GM18868 (cell line): ENCODE measurements at regions not wholly inside any gene's neighbourhood (a gene's known extent, or its start where the extent isn't known, plus 50 kb on each side); places are given as distances from the start of the nearest gene placed in this dataset.

Experiments used
- ATAC-seq: cut with Tn5 transposase; IDR thresholded peaks from one replicate; pipeline ENCODE4 v1.9.1; 2021; ENCODE audit warnings: mild to moderate bottlenecking, moderate library complexity; ENCODE audit not compliant: unreplicated experiment

- no peak for ATAC-seq
Measured at GRCh38 chr13:61765181-61765742, 349.6 kb upstream of the PCDH20 start.

GRCh38 chr13:61761690-61762089 is 346.0 kb upstream of the PCDH20 start:
- ATAC-seq, result no peak

GRCh38 chr13:61760102-61760501 is 344.5 kb upstream of the PCDH20 start:
- ATAC-seq, result no peak

GRCh38 chr13:61756031-61756430 is 340.4 kb upstream of the PCDH20 start:
- no peak for ATAC-seq

GRCh38 chr13:61751039-61751438 is 335.4 kb upstream of the PCDH20 start:
- no peak for ATAC-seq

GRCh38 chr13:61738236-61738750 is 322.6 kb upstream of the PCDH20 start:
- ATAC-seq, result no peak

GRCh38 chr13:61734683-61735082 is 319.0 kb upstream of the PCDH20 start:
- ATAC-seq, result no peak

- ATAC-seq, result no peak
Measured at GRCh38 chr13:61728471-61728870, 312.8 kb upstream of the PCDH20 start.

GRCh38 chr13:61727767-61728166 is 312.1 kb upstream of the PCDH20 start:
- no peak for ATAC-seq

- no peak for ATAC-seq
Measured at GRCh38 chr13:61725806-61726205, 310.2 kb upstream of the PCDH20 start.

GRCh38 chr13:61722119-61722518 is 306.5 kb upstream of the PCDH20 start:
- ATAC-seq, result no peak

GRCh38 chr13:61712621-61713020 is 297.0 kb upstream of the PCDH20 start:
- ATAC-seq, result no peak

- ATAC-seq, result no peak
Measured at GRCh38 chr13:61709258-61709657, 293.6 kb upstream of the PCDH20 start.

- ATAC-seq, result no peak
Measured at GRCh38 chr13:61706899-61707298, 291.2 kb upstream of the PCDH20 start.

GRCh38 chr13:61700620-61701019 is 285.0 kb upstream of the PCDH20 start:
- ATAC-seq, result no peak

- ATAC-seq, result no peak
Measured at GRCh38 chr13:61700181-61700580, 284.5 kb upstream of the PCDH20 start.

GRCh38 chr13:61696676-61697075 is 281.0 kb upstream of the PCDH20 start:
- ATAC-seq, result no peak

GRCh38 chr13:61695147-61695546 is 279.5 kb upstream of the PCDH20 start:
- no peak for ATAC-seq

- ATAC-seq, result no peak
Measured at GRCh38 chr13:61692691-61693090, 277.0 kb upstream of the PCDH20 start.

- ATAC-seq, result peak; percentile 50
Measured at GRCh38 chr13:61685682-61686012, 270.0 kb upstream of the PCDH20 start.

GRCh38 chr13:61684976-61685681 is 269.5 kb upstream of the PCDH20 start:
- ATAC-seq, result no peak

- ATAC-seq, result no peak
Measured at GRCh38 chr13:61672756-61673155, 257.1 kb upstream of the PCDH20 start.
